ENCODE measurements at regions not wholly inside any gene's neighbourhood (a gene's known extent, or its start where the extent isn't known, plus 50 kb on each side); places are given as distances from the start of the nearest gene placed in this dataset.

DNA sequence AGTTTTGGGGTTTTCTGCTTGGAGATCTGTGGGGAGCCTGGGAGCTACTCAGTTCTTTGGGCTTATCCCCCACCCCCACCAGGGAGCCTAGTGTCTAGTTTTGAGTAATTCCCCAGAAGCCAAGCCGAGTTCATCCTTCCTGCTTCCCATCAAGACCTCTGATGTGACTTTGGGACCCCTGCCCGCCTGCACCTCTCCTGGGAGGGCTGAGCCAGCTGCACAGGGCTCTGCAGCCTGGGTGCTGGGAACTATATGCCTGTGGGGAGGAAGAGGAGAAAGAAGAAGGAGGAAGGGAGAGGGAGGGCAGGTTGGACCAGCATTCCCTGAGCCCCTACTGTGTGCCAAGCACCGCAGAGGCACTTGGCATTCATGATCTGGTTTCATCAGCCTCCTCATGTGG lies 178.9 kb downstream of the TMEM132E start:
- WGBS (ENCODE audit: extremely low coverage, insufficient coverage, insufficient read length), result no CpG with 5 or more reads among the region's 3 CpGs
- no peak overlapping the region for H2BK5ac ChIP-seq (ENCODE audit: low read depth, low read length, poor library complexity)
- H2BK12ac ChIP-seq (ENCODE audit: low read length), result no peak overlapping the region
- no peak for DNase-seq
- H3K4me3 ChIP-seq (ENCODE audit: low read depth, low read length), result no peak overlapping the region
- no peaks in the 10 kb centered on the region for H3K79me1 ChIP-seq (ENCODE audit: low read length)
- H2BK120ac ChIP-seq (ENCODE audit: insufficient read depth, low read length, poor library complexity), result no peak overlapping the region
- H2AK5ac ChIP-seq (ENCODE audit: low read length), result no peak overlapping the region
- no peaks in the 10 kb centered on the region for H3K79me2 ChIP-seq (ENCODE audit: control insufficient read depth, insufficient read depth, low read length, poor library complexity)
- no peak overlapping the region for H3K23ac ChIP-seq (ENCODE audit: low read length)
- no peak overlapping the region for H3K4me2 ChIP-seq (ENCODE audit: low read length)
- no peak overlapping the region for H4K8ac ChIP-seq (ENCODE audit: low read depth, low read length)
- H4K91ac ChIP-seq (ENCODE audit: low read depth, low read length), result no peak overlapping the region
- H4K12ac ChIP-seq (ENCODE audit: low read depth, low read length), result no peak overlapping the region
- H3K27me3 ChIP-seq (ENCODE audit: insufficient read depth, low read length), result no peaks in the 10 kb centered on the region
- H3K27ac ChIP-seq (ENCODE audit: low read depth, low read length), result no peak overlapping the region
- no peak overlapping the region for H3K18ac ChIP-seq (ENCODE audit: low read length)
- H3K4ac ChIP-seq (ENCODE audit: low read depth, low read length), result no peak overlapping the region
- H3K36me3 ChIP-seq (ENCODE audit: control insufficient read depth in 1 of 2, insufficient read depth in 2 of 2, low read length in 2 of 2), result no peaks in the 10 kb centered on the region
- H3K9ac ChIP-seq (ENCODE audit: low read length), result no peak overlapping the region
- no peaks in the 10 kb centered on the region for H3K4me1 ChIP-seq (ENCODE audit: control insufficient read depth in 1 of 2, insufficient read depth in 2 of 2, low read length in 2 of 2)
- peaks cover 1% of the 10 kb centered on the region for H3K9me3 ChIP-seq (ENCODE audit: insufficient read depth, low read depth, low read length)
- H3K14ac ChIP-seq (ENCODE audit: low read length), result no peak overlapping the region
- H2AFZ ChIP-seq (ENCODE audit: insufficient read depth, low read length, poor library complexity), result no peak overlapping the region

DNA sequence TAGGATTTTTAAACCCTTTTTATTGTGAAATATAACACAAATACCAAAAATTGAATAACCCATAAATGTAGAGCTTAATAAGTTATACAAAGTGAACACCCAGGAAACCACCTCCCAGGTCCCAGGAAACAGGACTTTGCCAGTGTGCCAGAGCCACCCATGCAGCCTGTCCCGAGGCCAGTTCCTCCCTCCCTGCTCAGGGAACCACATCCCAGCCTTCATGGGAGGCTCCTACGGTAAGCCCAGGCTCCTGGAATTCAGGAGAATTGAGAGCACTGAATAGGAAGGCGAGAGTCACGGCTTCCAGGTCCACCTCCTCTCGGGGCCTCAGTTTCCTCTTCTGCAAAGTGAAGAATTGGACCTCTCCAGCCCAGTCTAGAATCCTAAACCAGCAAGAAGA lies 178.2 kb downstream of the TMEM132E start:
- Histone ChIP-seq H3K79me1 (ENCODE audit: low read length) (no peaks in the 10 kb centered on the region), H3K18ac (ENCODE audit: low read length) (no peak overlapping the region), H3K9me3 (ENCODE audit: insufficient read depth, low read depth, low read length) (peaks cover 1% of the 10 kb centered on the region), H3K36me3 (ENCODE audit: control insufficient read depth in 1 of 2, insufficient read depth in 2 of 2, low read length in 2 of 2) (no peaks in the 10 kb centered on the region), H4K8ac (ENCODE audit: low read depth, low read length) (no peak overlapping the region), H2AFZ (ENCODE audit: insufficient read depth, low read length, poor library complexity) (no peak overlapping the region), H3K79me2 (ENCODE audit: control insufficient read depth, insufficient read depth, low read length, poor library complexity) (no peaks in the 10 kb centered on the region), H3K4me2 (ENCODE audit: low read length) (no peak overlapping the region), H3K23ac (ENCODE audit: low read length) (no peak overlapping the region), H4K12ac (ENCODE audit: low read depth, low read length) (no peak overlapping the region), H2BK5ac (ENCODE audit: low read depth, low read length, poor library complexity) (no peak overlapping the region), H3K4ac (ENCODE audit: low read depth, low read length) (no peak overlapping the region), H3K14ac (ENCODE audit: low read length) (no peak overlapping the region), H3K4me1 (ENCODE audit: control insufficient read depth in 1 of 2, insufficient read depth in 2 of 2, low read length in 2 of 2) (no peaks in the 10 kb centered on the region), H3K4me3 (ENCODE audit: low read depth, low read length) (no peak overlapping the region), H4K91ac (ENCODE audit: low read depth, low read length) (no peak overlapping the region), H3K9ac (ENCODE audit: low read length) (no peak overlapping the region), H2AK5ac (ENCODE audit: low read length) (no peak overlapping the region), H2BK12ac (ENCODE audit: low read length) (no peak overlapping the region), H2BK120ac (ENCODE audit: insufficient read depth, low read length, poor library complexity) (no peak overlapping the region), H3K27me3 (ENCODE audit: insufficient read depth, low read length) (no peaks in the 10 kb centered on the region), H3K27ac (ENCODE audit: low read depth, low read length) (no peak overlapping the region)
- WGBS (ENCODE audit: extremely low coverage, insufficient coverage, insufficient read length), result no CpG with 5 or more reads among the region's 5 CpGs
- no peak for DNase-seq

- WGBS (ENCODE audit: extremely low coverage, insufficient coverage, insufficient read length), result no CpG with 5 or more reads among the region's 4 CpGs
- H3K4me3 ChIP-seq (ENCODE audit: low read depth, low read length), result no peak overlapping the region
- DNase-seq, result no peak
- no peak overlapping the region for H4K91ac ChIP-seq (ENCODE audit: low read depth, low read length)
- H3K79me2 ChIP-seq (ENCODE audit: control insufficient read depth, insufficient read depth, low read length, poor library complexity), result no peaks in the 10 kb centered on the region
- no peak overlapping the region for H3K4ac ChIP-seq (ENCODE audit: low read depth, low read length)
- H3K4me2 ChIP-seq (ENCODE audit: low read length), result no peak overlapping the region
- no peak overlapping the region for H3K9ac ChIP-seq (ENCODE audit: low read length)
- H3K4me1 ChIP-seq (ENCODE audit: control insufficient read depth in 1 of 2, insufficient read depth in 2 of 2, low read length in 2 of 2), result no peaks in the 10 kb centered on the region
- H2AFZ ChIP-seq (ENCODE audit: insufficient read depth, low read length, poor library complexity), result no peak overlapping the region
- H2BK5ac ChIP-seq (ENCODE audit: low read depth, low read length, poor library complexity), result no peak overlapping the region
- no peaks in the 10 kb centered on the region for H3K79me1 ChIP-seq (ENCODE audit: low read length)
- H3K36me3 ChIP-seq (ENCODE audit: control insufficient read depth in 1 of 2, insufficient read depth in 2 of 2, low read length in 2 of 2), result no peaks in the 10 kb centered on the region
- H3K9me3 ChIP-seq (ENCODE audit: insufficient read depth, low read depth, low read length), result peaks cover 1% of the 10 kb centered on the region
- no peak overlapping the region for H2BK12ac ChIP-seq (ENCODE audit: low read length)
- H3K18ac ChIP-seq (ENCODE audit: low read length), result no peak overlapping the region
- H3K14ac ChIP-seq (ENCODE audit: low read length), result no peak overlapping the region
- H2AK5ac ChIP-seq (ENCODE audit: low read length), result no peak overlapping the region
- H4K8ac ChIP-seq (ENCODE audit: low read depth, low read length), result no peak overlapping the region
- no peak overlapping the region for H3K27ac ChIP-seq (ENCODE audit: low read depth, low read length)
- H3K27me3 ChIP-seq (ENCODE audit: insufficient read depth, low read length), result no peaks in the 10 kb centered on the region
- no peak overlapping the region for H2BK120ac ChIP-seq (ENCODE audit: insufficient read depth, low read length, poor library complexity)
- no peak overlapping the region for H3K23ac ChIP-seq (ENCODE audit: low read length)
- no peak overlapping the region for H4K12ac ChIP-seq (ENCODE audit: low read depth, low read length)
Measured at GRCh38 chr17:34757106-34757505, 177.7 kb downstream of the TMEM132E start.

GRCh38 chr17:34756637-34757021 lies 177.2 kb downstream of the TMEM132E start:
- H2BK120ac ChIP-seq (ENCODE audit: insufficient read depth, low read length, poor library complexity), result no peak overlapping the region
- no peak overlapping the region for H2BK12ac ChIP-seq (ENCODE audit: low read length)
- no peak overlapping the region for H2AFZ ChIP-seq (ENCODE audit: insufficient read depth, low read length, poor library complexity)
- H3K18ac ChIP-seq (ENCODE audit: low read length), result no peak overlapping the region
- H2AK5ac ChIP-seq (ENCODE audit: low read length), result no peak overlapping the region
- no peak overlapping the region for H3K27ac ChIP-seq (ENCODE audit: low read depth, low read length)
- no peak overlapping the region for H4K12ac ChIP-seq (ENCODE audit: low read depth, low read length)
- no peak overlapping the region for H3K14ac ChIP-seq (ENCODE audit: low read length)
- H4K8ac ChIP-seq (ENCODE audit: low read depth, low read length), result no peak overlapping the region
- no peak overlapping the region for H4K91ac ChIP-seq (ENCODE audit: low read depth, low read length)
- no peak overlapping the region for H3K4ac ChIP-seq (ENCODE audit: low read depth, low read length)
- H3K4me3 ChIP-seq (ENCODE audit: low read depth, low read length), result no peak overlapping the region
- peaks cover 1% of the 10 kb centered on the region for H3K9me3 ChIP-seq (ENCODE audit: insufficient read depth, low read depth, low read length)
- no peak overlapping the region for H3K4me2 ChIP-seq (ENCODE audit: low read length)
- H3K36me3 ChIP-seq (ENCODE audit: control insufficient read depth in 1 of 2, insufficient read depth in 2 of 2, low read length in 2 of 2), result no peaks in the 10 kb centered on the region
- H3K79me2 ChIP-seq (ENCODE audit: control insufficient read depth, insufficient read depth, low read length, poor library complexity), result no peaks in the 10 kb centered on the region
- no CpG with 5 or more reads among the region's 6 CpGs for WGBS (ENCODE audit: extremely low coverage, insufficient coverage, insufficient read length)
- H3K79me1 ChIP-seq (ENCODE audit: low read length), result no peaks in the 10 kb centered on the region
- no peak overlapping the region for H3K9ac ChIP-seq (ENCODE audit: low read length)
- H3K27me3 ChIP-seq (ENCODE audit: insufficient read depth, low read length), result no peaks in the 10 kb centered on the region
- DNase-seq, result no peak
- H3K23ac ChIP-seq (ENCODE audit: low read length), result no peak overlapping the region
- no peak overlapping the region for H2BK5ac ChIP-seq (ENCODE audit: low read depth, low read length, poor library complexity)
- no peaks in the 10 kb centered on the region for H3K4me1 ChIP-seq (ENCODE audit: control insufficient read depth in 1 of 2, insufficient read depth in 2 of 2, low read length in 2 of 2)

Data from trophoblast cell (in vitro differentiated cells and primary cell).